Trophoblast cell (in vitro differentiated cells and primary cell): ENCODE measurements at regions not wholly inside any gene's neighbourhood (a gene's known extent, or its start where the extent isn't known, plus 50 kb on each side); places are given as distances from the start of the nearest gene placed in this dataset.

Experiments
- DNase-seq, 2 donors: peaks; one replicate each; pipeline ENCODE4 v3.0.0-alpha.2; 2016
- H2AFZ ChIP-seq: 2 replicates; pipeline ENCODE4 v1.6.1; 2013; ENCODE audit warnings: low read length, moderate library complexity, mild to moderate bottlenecking; ENCODE audit not compliant: insufficient read depth, poor library complexity
- H2AK5ac ChIP-seq: 2 replicates; pipeline ENCODE4 v1.6.1; 2013; ENCODE audit warnings: mild to moderate bottlenecking, low read length
- H2BK120ac ChIP-seq: 2 replicates; pipeline ENCODE4 v1.6.1; 2013; ENCODE audit warnings: low read length, mild to moderate bottlenecking, moderate library complexity; ENCODE audit not compliant: insufficient read depth, poor library complexity
- H2BK12ac ChIP-seq: 2 replicates; pipeline ENCODE4 v1.6.1; 2013; ENCODE audit warnings: mild to moderate bottlenecking, low read length, moderate library complexity
- H2BK5ac ChIP-seq: 2 replicates; pipeline ENCODE4 v1.6.1; 2013; ENCODE audit warnings: low read length, low read depth, moderate library complexity, mild to moderate bottlenecking; ENCODE audit not compliant: poor library complexity
- H3K14ac ChIP-seq: 2 replicates; pipeline ENCODE4 v1.6.1; 2013; ENCODE audit warnings: mild to moderate bottlenecking, low read length
- H3K18ac ChIP-seq: 2 replicates; pipeline ENCODE4 v1.6.1; 2013; ENCODE audit warnings: mild to moderate bottlenecking, low read length
- H3K23ac ChIP-seq: 2 replicates; pipeline ENCODE4 v1.6.1; 2013; ENCODE audit warnings: low read length
- H3K27ac ChIP-seq: 2 replicates; pipeline ENCODE4 v1.5.1; 2013; ENCODE audit warnings: low read depth, mild to moderate bottlenecking, inconsistent platforms, low read length, moderate library complexity
- H3K27me3 ChIP-seq: 2 replicates; pipeline ENCODE4 v1.6.1; 2013; ENCODE audit warnings: inconsistent platforms, mild to moderate bottlenecking, low read length, moderate library complexity; ENCODE audit not compliant: insufficient read depth
- H3K36me3 ChIP-seq, 2 experiments: 1 replicate in 1 of 2; 2 replicates in 1 of 2; pipeline ENCODE4 v1.6.1; 2013; ENCODE audit warnings: low read length in 2 of 2, mild to moderate bottlenecking in 2 of 2, moderate library complexity in 1 of 2; ENCODE audit not compliant: insufficient read depth in 2 of 2, control insufficient read depth in 1 of 2
- H3K4ac ChIP-seq: 2 replicates; pipeline ENCODE4 v1.6.1; 2013; ENCODE audit warnings: low read depth, mild to moderate bottlenecking, low read length, moderate library complexity
- H3K4me1 ChIP-seq, 2 experiments: 1 replicate in 1 of 2; 2 replicates in 1 of 2; pipeline ENCODE4 v1.6.1; 2013; ENCODE audit warnings: low read length in 2 of 2, mild to moderate bottlenecking in 2 of 2, moderate library complexity in 1 of 2; ENCODE audit not compliant: insufficient read depth in 2 of 2, control insufficient read depth in 1 of 2
- H3K4me2 ChIP-seq: 2 replicates; pipeline ENCODE4 v1.6.1; 2013; ENCODE audit warnings: inconsistent platforms, mild to moderate bottlenecking, low read length, moderate library complexity
- H3K4me3 ChIP-seq: 2 replicates; pipeline ENCODE4 v1.5.1; 2013; ENCODE audit warnings: mild to moderate bottlenecking, low read depth, low read length, inconsistent platforms
- H3K79me1 ChIP-seq: one replicate; pipeline ENCODE4 v1.6.1; 2013; ENCODE audit warnings: low read length
- H3K79me2 ChIP-seq: 2 replicates; pipeline ENCODE4 v1.6.1; 2013; ENCODE audit warnings: low read length, mild to moderate bottlenecking; ENCODE audit not compliant: control insufficient read depth, insufficient read depth, poor library complexity
- H3K9ac ChIP-seq: 2 replicates; pipeline ENCODE4 v1.6.1; 2013; ENCODE audit warnings: mild to moderate bottlenecking, low read length
- H3K9me3 ChIP-seq: 2 replicates; pipeline ENCODE4 v1.6.1; 2013; ENCODE audit warnings: low read depth, mild to moderate bottlenecking, control low read depth, inconsistent platforms, low read length; ENCODE audit not compliant: insufficient read depth
- H4K12ac ChIP-seq: 2 replicates; pipeline ENCODE4 v1.6.1; 2013; ENCODE audit warnings: low read depth, mild to moderate bottlenecking, low read length, moderate library complexity
- H4K8ac ChIP-seq: 2 replicates; pipeline ENCODE4 v1.6.1; 2013; ENCODE audit warnings: low read depth, mild to moderate bottlenecking, low read length, moderate library complexity
- H4K91ac ChIP-seq: one replicate; pipeline ENCODE4 v1.6.1; 2013; ENCODE audit warnings: low read depth, mild to moderate bottlenecking, low read length, moderate library complexity
- WGBS: extraction: QIAGEN DNeasy Blood & Tissue Kit; methylation state at CpG from one replicate; pipeline ENCODE4 v1.1.7; 2013; ENCODE audit warnings: missing lambda C conversion rate; ENCODE audit not compliant: insufficient read length, insufficient coverage; ENCODE audit errors: extremely low coverage; 5-methylcytosine and 5-hydroxymethylcytosine counted together

GRCh38 chr18:57202881-57203280, 56.0 kb downstream of the BOD1L2 start:
- Histone ChIP-seq H2AFZ (no peak overlapping the region), H4K91ac (no peak overlapping the region), H3K4ac (no peak overlapping the region), H2AK5ac (no peak overlapping the region), H4K8ac (no peak overlapping the region), H3K4me3 (no peak overlapping the region), H3K18ac (no peak overlapping the region), H3K79me2 (no peaks in the 10 kb centered on the region), H2BK5ac (no peak overlapping the region), H3K14ac (no peak overlapping the region), H3K4me2 (no peak overlapping the region), H2BK12ac (no peak overlapping the region), H3K27me3 (no peaks in the 10 kb centered on the region), H3K9ac (no peak overlapping the region), H3K4me1 (peaks cover 5 to 6% of the 10 kb centered on the region in 2 experiments), H3K36me3 (no peaks in the 10 kb centered on the region), H3K79me1 (no peaks in the 10 kb centered on the region), H3K9me3 (no peaks in the 10 kb centered on the region), H3K23ac (no peak overlapping the region), H2BK120ac (no peak overlapping the region), H3K27ac (no peak overlapping the region), H4K12ac (no peak overlapping the region)
- DNase-seq, result no peak
- WGBS, result no CpG with 5 or more reads among the region's 3 CpGs

GRCh38 chr18:57205641-57206040, 58.8 kb downstream of the BOD1L2 start:
- Histone ChIP-seq H3K9me3 (no peaks in the 10 kb centered on the region), H3K4me2 (no peak overlapping the region), H3K4me3 (no peak overlapping the region), H3K18ac (no peak overlapping the region), H3K4me1 (peaks cover 17 to 18% of the 10 kb centered on the region in 2 experiments), H3K23ac (no peak overlapping the region), H3K14ac (no peak overlapping the region), H4K8ac (no peak overlapping the region), H3K79me2 (no peaks in the 10 kb centered on the region), H3K27ac (no peak overlapping the region), H3K4ac (no peak overlapping the region), H3K9ac (no peak overlapping the region), H2BK12ac (no peak overlapping the region), H3K36me3 (no peaks in the 10 kb centered on the region), H2AK5ac (no peak overlapping the region), H2BK120ac (no peak overlapping the region), H2AFZ (no peak overlapping the region), H2BK5ac (no peak overlapping the region), H3K27me3 (no peaks in the 10 kb centered on the region), H4K91ac (no peak overlapping the region), H3K79me1 (peaks cover 9% of the 10 kb centered on the region), H4K12ac (no peak overlapping the region)
- no peak for DNase-seq
- no CpG with 5 or more reads among the region's 4 CpGs for WGBS

DNA sequence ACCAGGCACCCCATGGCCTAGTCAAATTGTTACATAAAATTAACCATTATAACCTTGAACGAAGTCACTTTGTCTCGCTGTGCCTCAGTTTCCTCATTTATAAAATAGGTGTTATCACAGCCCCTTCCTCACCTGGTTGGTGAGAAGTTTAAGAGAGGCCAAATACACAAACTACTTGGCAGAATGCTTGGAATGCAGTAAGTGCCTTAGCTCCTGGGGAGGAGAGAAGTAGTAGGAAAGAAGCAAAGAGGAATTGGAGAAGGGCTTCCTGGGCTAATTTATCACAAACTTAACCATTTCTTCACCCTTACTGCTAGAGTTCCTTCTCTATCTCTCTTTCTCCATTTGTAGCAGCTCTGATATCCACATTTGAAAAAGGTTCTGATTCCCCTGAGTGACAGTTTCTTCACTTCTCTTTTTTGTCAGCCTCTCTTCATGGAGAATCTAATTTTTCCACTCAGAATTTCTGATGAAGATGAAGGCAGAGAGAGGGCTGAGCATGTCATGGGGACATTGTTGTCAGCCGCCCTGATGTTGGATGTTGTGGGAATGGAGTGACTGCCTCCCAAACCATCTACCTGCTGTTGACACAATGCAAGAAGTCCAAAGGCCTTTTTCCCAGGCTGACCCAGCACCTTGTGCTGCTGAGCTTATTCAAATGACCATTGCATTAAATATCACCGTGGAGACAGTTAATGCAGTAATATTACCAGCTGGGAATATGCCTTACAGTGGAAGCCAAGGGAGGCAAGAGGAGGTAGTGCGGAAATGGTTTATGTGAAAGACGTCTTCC, 60.4 kb downstream of the BOD1L2 start:
- DNase-seq, result no peak
- H2BK12ac ChIP-seq, result peak overlapping the region; percentile 15

GRCh38 chr18:57208047-57208446, 61.2 kb downstream of the BOD1L2 start:
- H3K9ac ChIP-seq, result no peak overlapping the region
- no peak overlapping the region for H3K4me2 ChIP-seq
- H2BK120ac ChIP-seq, result no peak overlapping the region
- H3K79me2 ChIP-seq, result no peaks in the 10 kb centered on the region
- no peaks in the 10 kb centered on the region for H3K36me3 ChIP-seq
- H2BK12ac ChIP-seq, result peak overlapping the region; percentile 66
- no peaks in the 10 kb centered on the region for H3K9me3 ChIP-seq
- H3K4ac ChIP-seq, result no peak overlapping the region
- no CpG with 5 or more reads among the region's 7 CpGs for WGBS
- H3K27me3 ChIP-seq, result no peaks in the 10 kb centered on the region
- H3K14ac ChIP-seq, result no peak overlapping the region
- no peak overlapping the region for H2AFZ ChIP-seq
- H4K91ac ChIP-seq, result peak overlapping the region; percentile 31
- H3K23ac ChIP-seq, result no peak overlapping the region
- no peak overlapping the region for H3K27ac ChIP-seq
- H3K18ac ChIP-seq, result no peak overlapping the region
- H4K8ac ChIP-seq, result no peak overlapping the region
- H3K79me1 ChIP-seq, result peaks cover 15% of the 10 kb centered on the region
- no peak overlapping the region for H2AK5ac ChIP-seq
- no peak overlapping the region for H4K12ac ChIP-seq
- no peak for DNase-seq
- no peak overlapping the region for H3K4me3 ChIP-seq
- peaks cover 27 to 29% of the 10 kb centered on the region in 2 experiments for H3K4me1 ChIP-seq
- no peak overlapping the region for H2BK5ac ChIP-seq

More for the DNA sequence above, 60.4 kb downstream of the BOD1L2 start:
- Histone ChIP-seq H3K14ac (no peak overlapping the region), H3K27ac (no peak overlapping the region), H3K27me3 (no peaks in the 10 kb centered on the region), H3K4me2 (no peak overlapping the region), H3K4ac (no peak overlapping the region), H3K4me3 (no peak overlapping the region), H2AFZ (no peak overlapping the region), H2AK5ac (peak overlapping the region; percentile 30), H2BK5ac (no peak overlapping the region), H3K9ac (no peak overlapping the region), H3K9me3 (no peaks in the 10 kb centered on the region), H2BK120ac (no peak overlapping the region), H3K23ac (no peak overlapping the region), H4K91ac (no peak overlapping the region), H4K8ac (no peak overlapping the region), H3K18ac (no peak overlapping the region), H4K12ac (no peak overlapping the region), H3K36me3 (no peaks in the 10 kb centered on the region), H3K4me1 (peaks cover 27 to 29% of the 10 kb centered on the region in 2 experiments), H3K79me2 (no peaks in the 10 kb centered on the region), H3K79me1 (peaks cover 15% of the 10 kb centered on the region)
- no CpG with 5 or more reads among the region's 6 CpGs for WGBS
